Tibial nerve (tissue), 4 donors: ENCODE measurements at regions not wholly inside any gene's neighbourhood (a gene's known extent, or its start where the extent isn't known, plus 50 kb on each side); places are given as distances from the start of the nearest gene placed in this dataset.

Source experiments
- EP300 ChIP-seq, 2 donors: sonication (generic); formaldehyde crosslinking; IDR thresholded peaks; one replicate each; pipeline ENCODE4 v1.6.1; 2017; ENCODE audit warnings: antibody characterized with exemption in 2 of 2, mild to moderate bottlenecking in 1 of 2
- POLR2A ChIP-seq, 2 donors: fragments of 450-650 bp; IDR thresholded peaks; one replicate each; pipeline ENCODE4 v1.6.1; 2017; ENCODE audit warnings: antibody characterized with exemption in 2 of 2, mild to moderate bottlenecking in 2 of 2, moderate library complexity in 2 of 2
- TF ChIP-seq, protein P1 (sequence below), 5 experiments: fragments of 200-600 bp in 3 of 5; fragments of 450-650 bp in 2 of 5; sonication (generic) in 3 of 5; IDR thresholded peaks; one replicate each; pipeline ENCODE4 v1.5.1; 2016 to 2019; ENCODE audit warnings: antibody characterized with exemption in 5 of 5, mild to moderate bottlenecking in 3 of 5, moderate library complexity in 2 of 5

DNA sequence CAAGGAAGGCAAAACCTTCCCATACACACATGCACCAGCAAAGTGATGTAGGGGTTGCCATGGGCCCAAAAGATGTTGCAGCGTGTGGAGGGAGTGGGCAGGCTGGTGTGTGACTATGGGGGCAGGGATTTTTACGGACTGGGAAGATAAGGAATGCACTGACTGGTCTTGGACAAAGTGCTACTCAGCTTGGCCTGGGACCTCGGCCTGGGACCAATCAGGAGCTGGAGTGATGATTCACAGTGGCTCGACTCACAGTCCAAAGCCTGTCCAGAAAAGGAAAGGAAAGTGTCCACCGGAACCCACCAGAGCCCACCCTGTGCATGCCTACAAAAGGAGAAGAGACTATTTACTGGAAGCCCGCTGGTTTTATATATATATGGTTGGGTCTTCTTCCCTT, 567.0 kb upstream of the GNPDA2 start:
- TF ChIP-seq, protein P1, sequence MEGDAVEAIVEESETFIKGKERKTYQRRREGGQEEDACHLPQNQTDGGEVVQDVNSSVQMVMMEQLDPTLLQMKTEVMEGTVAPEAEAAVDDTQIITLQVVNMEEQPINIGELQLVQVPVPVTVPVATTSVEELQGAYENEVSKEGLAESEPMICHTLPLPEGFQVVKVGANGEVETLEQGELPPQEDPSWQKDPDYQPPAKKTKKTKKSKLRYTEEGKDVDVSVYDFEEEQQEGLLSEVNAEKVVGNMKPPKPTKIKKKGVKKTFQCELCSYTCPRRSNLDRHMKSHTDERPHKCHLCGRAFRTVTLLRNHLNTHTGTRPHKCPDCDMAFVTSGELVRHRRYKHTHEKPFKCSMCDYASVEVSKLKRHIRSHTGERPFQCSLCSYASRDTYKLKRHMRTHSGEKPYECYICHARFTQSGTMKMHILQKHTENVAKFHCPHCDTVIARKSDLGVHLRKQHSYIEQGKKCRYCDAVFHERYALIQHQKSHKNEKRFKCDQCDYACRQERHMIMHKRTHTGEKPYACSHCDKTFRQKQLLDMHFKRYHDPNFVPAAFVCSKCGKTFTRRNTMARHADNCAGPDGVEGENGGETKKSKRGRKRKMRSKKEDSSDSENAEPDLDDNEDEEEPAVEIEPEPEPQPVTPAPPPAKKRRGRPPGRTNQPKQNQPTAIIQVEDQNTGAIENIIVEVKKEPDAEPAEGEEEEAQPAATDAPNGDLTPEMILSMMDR (IDR thresholded peaks at IDR 0.05): no peak
- TF ChIP-seq POLR2A (IDR thresholded peaks at IDR 0.05): no peak
- no peak for TF ChIP-seq EP300 (IDR thresholded peaks at IDR 0.05)
